DLD1 (cell line): ENCODE measurements at regions not wholly inside any gene's neighbourhood (a gene's known extent, or its start where the extent isn't known, plus 50 kb on each side); places are given as distances from the start of the nearest gene placed in this dataset.
"Not testable (repeated sequence)": the region's sequence is repeated elsewhere in the genome, so short reads cannot be mapped to it uniquely, and the experiment has no call there.

Source experiments
- in situ Hi-C: cut with HindIII; loops from 2 replicates; pipeline ENCODE4 v1.10.0; 2017; ENCODE audit warnings: low sequenced_read_pairs

DNA sequence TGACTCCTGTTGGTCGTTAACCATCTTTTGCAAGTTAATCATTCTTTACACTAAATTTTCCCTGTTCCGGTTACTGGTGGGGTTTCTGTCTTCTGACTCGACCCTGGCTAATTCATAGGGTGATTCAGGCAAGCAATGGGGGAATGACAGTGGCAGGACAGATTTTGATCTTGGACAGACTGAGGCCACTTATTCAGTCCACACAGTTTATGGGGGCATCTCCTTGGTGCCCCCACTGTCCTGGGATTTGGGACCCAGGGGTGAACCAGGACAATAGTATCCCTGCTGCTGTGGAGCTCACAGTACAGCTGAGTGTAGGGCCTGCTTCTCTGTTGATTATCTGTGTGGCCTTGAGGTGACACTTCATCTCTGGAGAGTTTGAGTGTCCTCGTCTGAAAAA is 540.4 kb downstream of the MATN1 start:
- in situ Hi-C loops, result no loop called here

DNA sequence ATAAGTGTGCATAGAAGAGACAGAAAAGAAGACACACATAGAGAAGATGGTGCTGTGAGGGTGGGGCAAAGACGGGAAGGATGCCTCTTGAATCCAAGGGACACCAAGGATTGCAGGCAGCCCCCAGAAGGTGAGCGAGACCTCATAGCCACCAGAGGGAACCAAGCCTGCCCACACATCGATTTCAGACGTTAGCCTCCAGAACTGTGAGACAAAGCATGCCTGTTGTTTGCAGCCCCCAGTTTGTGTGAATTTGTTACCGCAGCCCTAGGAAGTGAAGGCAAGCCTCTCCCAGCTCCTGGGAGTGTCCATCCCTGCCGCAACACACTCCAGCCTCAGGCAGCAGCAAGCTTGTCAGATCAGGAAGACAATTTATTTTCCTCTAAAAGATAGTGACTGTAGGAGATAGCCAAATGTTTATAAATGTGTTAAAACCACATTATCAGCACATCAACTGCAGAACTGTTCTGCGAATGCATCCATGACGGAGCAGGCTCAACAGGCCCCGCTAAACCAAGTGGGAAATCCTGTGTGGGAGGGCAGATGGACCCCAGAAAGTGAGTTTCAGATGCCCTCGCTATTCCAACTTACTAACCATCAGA is 543.3 kb downstream of the MATN1 start:
- in situ Hi-C loops, result no loop called here

DNA sequence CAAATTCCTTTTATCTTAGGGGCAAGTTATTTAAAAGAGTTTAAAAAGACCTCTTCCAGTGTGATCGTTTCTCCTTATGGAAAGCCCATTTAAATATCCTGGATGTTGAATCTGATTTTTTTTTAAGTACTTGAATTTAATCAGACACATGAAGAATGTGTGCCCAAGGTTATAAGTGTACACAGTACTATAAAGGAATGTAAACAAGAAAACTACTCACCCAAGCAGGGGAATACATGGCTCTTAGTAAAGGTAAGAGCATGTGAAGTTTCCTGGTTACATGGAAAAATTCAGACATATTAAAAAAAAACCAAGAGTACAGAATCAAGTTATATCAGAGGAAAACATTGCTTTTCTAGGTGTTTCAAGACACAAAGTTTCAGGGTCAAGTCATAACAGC is 546.9 kb downstream of the MATN1 start:
- in situ Hi-C loops, result no loop called here

DNA sequence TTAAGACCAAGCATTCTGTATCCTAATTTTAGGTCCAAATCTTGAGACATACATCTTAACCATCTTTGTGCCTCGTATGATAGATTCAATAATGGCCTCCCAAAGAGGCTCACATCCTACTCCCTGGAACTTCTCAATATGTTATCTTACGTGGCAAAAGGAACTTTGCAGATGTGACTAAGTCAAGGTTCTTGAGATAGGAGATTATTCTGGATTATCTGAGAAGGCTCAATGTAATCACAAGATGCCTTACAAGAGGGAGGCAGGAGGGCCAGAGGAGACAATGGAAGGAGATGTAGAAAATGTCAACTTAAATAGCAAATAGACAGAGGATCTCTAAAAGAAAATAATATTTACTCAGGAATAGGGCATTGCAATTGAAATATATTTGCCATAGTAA is 548.9 kb downstream of the MATN1 start:
- in situ Hi-C loops, result no loop called here

DNA sequence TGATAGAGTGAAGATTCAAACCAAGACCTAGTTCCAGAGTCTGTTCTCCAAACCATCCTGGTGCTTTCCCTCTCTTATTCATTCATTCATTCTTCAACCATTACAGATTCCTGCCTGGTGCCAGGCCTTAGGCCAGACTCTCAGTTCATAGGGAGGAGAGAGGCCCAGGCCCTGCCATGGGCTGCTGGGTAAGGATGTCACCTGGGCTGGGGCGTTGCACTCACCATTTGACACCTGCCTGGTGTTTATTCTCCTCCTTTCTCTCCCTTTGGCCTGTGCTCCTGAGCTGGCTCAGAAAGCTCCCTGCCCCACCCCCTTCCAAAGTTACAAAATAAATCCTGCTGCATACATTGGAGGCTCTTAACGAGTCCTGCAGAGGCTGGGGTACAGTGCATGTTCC is 549.8 kb downstream of the MATN1 start:
- in situ Hi-C loops, result no loop called here

DNA sequence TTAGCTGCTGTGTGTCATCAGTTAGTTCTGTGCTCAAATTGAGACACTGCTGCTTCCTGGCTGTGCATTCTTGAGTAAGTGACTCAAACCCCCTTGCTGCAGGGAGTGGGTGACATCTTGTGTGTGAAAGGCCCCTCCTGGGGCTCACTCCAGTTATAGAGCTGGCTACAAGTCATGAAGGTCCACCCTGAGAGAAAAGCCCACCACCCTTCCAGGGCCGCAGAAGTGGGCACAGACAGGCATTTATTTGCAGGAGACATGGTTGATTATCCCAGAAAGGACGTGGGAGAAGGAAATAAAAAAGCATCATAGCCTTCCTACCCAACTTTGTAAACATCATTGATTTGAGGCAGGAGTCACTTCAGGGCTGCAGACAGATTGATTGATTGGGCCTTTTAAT is 550.6 kb downstream of the MATN1 start:
- in situ Hi-C loops, result no loop called here

DNA sequence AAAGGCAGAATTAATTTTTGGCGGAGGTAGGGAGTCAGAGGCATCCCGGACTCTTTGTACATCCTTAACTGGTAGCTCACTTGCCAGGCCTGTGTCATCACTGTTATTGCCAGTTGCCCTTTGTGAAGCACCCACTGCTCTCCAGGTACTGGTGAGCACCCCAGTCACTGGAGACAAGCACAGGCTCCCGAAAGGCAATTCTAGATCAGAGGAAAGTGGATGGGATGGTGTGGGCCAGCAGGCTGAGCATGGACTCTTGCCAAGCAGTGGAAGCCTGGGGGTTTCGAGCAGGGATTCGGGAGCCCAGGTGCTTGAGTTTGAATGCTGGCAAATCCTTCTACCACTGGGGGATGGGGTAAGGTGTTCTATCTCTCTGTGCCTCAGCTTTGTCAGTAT is 551.1 kb downstream of the MATN1 start:
- in situ Hi-C loops, result no loop called here

DNA sequence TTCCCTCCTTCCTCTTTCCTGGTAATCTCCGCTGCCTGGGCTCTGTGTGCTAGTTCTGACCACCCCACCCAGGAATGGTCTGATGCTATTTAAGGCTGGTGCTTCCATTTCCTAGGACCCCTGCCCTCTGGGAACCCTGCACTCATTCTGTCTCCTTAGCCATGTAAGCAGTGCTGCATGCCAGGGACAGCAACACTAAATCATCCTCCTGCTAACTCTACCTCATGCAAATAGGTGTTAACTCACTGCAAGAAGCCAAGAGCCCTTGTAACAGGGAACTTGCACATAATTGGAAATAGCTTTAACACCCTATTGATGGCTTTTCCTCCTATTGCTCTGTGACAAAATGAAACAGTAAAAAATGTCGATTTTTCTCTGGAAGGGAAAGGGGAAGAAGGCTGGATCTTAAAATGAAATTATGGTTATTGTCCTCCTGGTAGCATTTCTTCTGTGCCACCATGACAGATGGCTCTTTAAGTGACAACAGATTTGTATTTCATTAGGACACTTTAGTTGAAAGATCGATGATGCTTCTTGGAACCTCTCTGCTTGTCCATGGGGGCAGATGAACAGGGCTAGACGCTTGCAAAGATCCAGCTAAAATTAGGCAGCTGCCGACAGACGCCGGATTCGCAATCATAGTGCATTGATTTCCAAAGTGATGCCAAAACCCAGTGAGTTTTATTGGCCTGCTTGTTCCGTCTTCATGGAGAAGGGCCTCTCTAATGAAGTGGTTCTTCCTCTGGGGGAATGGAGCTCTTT is 551.7 kb downstream of the MATN1 start:
- in situ Hi-C loops, result no loop called here

DNA sequence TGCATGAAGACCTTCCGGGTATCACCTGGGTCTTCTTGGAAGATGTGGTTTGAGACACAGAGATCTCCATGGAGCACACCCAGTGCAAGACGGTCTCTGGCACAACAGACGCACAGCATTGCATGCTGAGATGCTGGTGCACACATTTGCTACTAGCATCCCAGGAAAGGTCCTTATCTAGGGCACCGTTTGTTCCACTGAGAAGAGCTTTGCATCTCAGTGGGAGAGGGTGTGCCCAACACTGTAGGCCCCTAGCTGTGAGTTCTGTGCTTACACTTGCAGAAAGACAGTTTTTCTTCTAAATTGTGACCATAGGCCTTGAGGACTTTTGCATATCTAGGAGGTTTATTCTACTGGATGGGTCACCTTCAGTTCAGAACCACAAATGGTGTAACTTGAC is 554.1 kb downstream of the MATN1 start:
- in situ Hi-C loops, result no loop called here

DNA sequence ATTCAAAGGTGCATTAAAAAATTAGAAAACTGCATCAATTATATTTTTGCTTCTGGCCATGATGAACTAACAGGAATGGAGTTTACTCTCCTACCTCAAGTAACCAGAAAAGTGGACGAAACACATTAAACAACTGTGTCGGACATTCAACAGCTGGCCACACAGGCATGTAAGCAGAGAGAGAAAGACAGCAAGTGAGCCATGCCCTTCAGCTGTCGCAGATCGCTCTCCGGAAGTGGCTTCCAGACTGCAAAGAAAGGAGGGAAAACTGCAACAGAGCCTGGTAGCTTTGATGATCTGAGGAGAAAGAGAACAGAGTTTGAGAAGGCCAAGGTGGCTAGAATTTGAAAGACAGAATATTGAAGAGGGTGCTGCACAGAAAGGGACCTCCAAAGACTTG is 557.2 kb downstream of the MATN1 start:
- in situ Hi-C loops, result no loop called here

DNA sequence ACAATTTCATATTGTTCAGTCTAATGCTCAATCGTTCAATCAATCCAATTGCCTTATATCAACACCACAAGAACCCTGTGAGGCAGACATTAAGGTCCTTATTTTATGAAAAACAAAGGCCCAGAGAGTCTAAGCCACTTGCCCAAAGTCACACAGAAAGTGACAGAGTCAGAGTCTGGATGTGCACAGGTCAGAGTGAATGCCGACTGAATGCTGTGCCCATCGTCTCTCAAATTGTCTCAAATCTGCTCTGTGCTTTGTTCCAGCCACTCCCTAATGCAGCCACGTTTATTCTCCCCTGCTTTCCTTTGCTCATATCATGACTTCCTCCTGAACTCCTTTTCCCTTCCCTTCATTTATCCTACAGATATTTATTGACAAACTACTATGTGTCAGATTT is 558.3 kb downstream of the MATN1 start:
- in situ Hi-C loops, result no loop called here

DNA sequence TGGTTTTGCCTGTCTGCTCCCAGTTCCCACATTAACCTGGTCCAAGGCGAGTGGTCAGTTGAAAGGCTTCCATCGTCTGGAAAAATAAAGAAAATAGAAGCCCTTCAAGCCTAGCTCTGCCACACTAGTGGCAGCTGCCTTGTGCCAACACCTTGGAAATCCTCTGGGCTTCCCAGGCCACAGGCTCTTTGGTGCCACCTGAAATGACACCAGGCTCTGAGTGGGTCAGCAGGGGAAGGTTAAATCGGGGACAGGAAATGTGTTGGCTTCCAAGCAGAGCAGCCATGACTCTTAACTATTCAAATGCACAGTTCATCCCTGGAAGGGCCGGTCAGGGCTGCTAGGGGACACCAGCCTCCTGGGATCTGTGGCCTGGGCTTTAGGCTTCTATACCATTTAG is 558.7 kb downstream of the MATN1 start:
- in situ Hi-C loops, result no loop called here

DNA sequence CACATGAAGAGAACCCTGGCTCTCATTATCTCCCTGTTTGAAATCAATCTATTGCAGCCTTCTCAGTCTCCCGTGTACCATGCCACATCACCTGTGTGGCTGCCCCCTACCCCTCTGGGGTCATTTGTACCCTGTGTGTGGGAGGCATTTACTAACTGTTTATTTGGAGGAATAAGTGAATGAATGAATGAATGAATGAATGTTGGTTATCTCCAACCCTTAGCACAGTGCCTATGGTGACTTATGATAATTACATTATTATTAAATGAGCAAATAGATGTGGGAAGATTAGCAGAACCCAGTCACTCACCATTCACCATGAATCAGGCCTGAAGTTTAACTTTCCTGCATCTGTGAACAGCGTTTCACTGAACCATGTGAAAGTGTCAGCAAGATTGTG is 560.8 kb downstream of the MATN1 start:
- in situ Hi-C loops, result no loop called here

DNA sequence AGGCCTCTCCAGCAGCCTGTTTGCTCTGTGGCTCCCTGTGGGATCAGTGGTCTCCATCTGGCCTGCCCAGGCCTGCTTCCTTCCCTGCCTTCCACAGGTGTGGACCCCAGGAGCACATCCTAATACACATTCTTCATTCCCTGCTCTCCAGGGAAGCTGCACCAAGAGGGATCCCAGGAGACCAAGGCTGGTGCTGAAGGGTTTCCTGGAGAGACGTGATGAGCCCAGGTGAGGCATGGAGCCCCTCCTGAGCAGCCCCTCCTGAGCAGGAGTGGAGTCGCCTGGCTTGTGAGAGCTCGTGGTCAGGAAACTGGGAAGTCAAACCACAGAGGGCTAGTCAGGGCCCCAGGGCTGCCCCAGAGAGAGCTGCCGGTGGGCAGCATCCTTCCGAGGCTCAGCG is 561.4 kb downstream of the MATN1 start:
- in situ Hi-C loops, result no loop called here

DNA sequence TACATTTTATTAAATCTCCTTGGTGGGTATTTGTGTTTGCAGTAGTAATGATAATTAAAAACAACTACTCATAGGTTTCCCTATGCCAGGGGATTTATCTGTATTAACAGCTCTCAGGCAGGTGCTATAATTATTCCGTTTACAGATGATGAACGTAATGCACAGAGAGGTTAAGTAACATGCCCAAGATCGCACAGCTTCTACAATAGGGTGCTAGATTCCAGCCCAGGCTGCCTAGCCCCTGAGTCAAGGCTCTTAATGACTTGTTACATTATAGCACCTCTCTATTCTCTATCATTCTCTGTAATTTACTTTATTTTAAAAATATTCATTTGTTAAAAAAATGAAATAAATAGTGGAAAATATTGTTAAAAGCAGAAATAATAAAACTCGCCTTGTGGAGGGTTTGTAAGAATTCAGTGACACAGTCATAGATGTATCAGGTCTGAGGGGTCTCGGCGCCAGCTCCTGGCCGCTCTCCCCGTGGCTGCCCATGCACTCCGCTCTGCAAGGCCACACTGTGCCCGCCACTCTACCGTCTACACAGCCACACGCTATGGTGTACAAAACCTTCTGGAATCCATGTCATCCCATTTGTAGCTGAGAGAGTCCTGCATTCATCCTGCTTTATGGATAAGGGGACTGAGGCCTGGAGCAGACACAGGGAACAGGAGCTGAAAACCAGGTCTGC is 562.2 kb downstream of the MATN1 start:
- in situ Hi-C loops, result no loop called here

DNA sequence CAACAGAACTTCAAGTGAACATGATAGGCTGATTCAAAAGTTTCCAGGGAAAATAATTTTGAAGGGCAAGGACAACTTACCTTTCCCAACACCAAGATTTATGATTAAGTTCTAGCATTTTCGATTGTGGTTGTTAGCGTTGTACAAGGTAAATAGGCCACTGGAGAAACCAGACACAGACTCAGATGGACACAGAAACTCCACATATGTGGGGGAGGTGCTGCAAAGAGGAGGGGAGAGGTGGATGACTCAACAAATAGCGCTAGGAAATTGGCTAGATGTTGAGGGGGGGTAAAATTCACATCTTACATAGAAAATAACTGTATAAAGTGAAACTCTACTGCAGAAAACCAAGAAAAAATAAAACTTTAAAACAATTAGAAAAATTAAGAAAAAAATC is 564.4 kb downstream of the MATN1 start:
- in situ Hi-C loops, result no loop called here

DNA sequence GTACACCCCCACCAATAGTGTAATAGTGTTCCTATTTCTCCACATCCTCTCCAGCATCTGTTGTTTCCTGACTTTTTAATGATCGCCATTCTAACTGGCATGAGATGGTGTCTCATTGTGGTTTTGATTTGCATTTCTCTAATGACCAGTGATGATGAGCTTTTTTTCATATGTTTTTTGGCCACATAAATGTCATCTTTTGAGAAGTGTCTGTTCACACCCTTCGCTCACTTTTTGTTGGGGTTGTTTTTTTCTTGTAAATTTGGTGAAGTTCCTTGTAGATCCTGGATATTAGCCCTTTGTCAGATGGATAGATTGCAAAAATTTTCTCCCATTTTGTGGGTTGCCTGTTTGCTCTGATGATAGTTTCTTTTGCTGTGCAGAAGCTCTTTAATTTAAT is 567.7 kb downstream of the MATN1 start:
- in situ Hi-C loops, result not testable (repeated sequence)

DNA sequence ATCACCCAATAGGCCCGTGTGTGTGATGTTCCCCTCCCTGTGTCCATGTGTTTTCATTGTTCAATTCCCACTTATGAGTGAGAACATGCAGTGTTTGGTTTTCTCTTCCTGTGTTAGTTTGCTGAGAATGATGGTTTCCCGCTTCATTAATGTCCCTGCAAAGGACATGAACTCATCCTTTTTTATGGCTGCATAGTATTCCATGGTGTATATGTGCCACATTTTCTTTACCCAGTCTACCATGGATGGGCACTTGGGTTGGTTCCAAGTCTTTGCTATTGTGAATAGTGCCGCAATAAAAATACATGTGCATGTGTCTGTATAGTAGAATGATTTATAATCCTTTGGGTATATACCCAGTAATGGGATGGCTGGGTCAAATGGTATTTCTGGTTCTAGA is 568.1 kb downstream of the MATN1 start:
- in situ Hi-C loops, result not testable (repeated sequence)

DNA sequence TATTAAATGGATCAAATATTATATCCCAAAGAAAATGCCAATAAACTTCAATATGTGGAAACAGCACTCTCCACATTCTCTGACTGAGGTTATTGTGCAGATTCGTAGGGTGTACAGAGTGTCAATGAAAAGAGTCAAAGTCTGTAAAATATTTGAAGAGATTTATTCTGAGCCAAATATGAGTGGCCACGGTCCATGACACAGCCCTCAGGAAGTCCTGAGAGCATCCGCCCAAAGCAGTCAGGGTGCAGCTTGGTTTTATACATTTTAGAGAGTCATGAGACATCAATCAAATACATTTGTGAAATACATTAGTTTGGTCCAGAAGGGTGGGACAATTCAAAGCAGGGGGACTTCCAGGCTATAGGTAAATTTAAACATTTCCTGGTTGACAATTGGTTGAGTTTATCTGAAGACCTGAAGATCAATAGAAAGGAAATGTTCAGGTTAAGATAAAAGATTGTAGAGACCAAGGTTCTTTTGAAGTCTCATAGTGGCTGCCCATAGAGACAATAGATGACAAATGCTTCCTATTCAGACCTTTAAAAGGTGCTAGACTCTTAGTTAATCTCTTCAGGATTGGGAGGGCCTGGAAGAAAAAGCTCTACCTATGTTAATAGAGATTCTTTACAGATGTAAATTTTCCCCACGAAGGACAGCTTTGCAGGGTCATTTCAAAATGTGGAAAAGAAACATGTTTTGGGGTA is 569.5 kb downstream of the MATN1 start:
- in situ Hi-C loops, result no loop called here

DNA sequence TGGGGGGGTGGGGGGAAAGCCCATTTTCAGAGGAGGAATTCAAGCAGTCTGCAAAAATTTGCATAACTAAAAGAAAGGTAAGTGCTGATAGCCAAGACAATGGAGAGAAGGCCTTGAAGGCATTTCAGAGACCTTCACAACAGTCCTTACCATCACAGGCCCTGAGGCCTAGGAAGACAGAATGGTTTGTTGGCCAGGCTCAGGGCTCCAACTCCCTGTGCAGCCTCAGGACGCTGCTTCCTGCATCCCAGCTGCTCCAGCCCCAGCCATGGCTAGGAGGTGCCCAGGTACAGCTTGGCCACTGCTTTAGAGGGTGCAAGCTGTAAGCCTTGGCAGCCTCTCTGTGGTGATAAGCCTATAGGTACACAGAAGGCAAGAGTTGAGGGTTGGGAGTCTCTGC is 571.6 kb downstream of the MATN1 start:
- in situ Hi-C loops, result no loop called here

DNA sequence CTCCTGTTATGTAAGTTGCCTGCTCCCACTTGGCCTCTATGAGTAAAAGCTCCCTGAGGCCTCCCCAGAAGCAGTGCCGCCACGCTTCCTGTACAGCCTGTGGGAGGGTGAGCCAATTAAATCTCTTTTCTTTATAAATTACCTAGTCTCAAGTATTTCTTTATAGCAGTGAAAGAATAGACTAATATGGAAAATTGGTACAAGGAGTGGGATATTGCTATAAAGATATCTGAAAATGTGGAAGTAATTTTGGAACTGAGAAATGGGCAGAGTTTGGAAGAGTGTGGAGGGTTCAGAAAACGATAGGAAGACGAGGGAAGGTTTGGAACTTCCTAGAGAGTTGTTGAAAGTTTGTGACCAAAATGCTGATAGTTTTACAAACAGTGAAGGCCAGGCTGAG is 572.3 kb downstream of the MATN1 start:
- in situ Hi-C loops, result no loop called here

DNA sequence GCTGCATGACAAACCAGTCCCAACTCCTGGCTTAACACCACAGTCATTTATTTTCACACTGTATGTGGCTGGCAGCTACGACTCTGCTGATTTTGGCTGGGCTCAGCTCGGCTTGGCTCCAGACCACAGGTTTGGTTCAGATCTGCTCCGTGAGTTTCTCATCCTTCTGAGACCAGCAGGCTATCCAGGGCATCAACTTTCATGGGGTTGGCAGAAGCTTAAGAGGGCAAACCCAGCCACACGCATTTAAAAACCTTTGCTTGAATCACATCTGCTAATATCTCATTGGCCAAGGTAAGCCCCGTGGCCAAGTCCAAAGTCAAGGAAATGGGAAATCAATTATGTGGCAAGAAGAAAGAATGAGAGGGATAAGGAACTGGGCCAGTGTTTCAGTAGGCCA is 574.2 kb downstream of the MATN1 start:
- in situ Hi-C loops, result no loop called here
